HuH-7.5 (cell line): ENCODE measurements at regions not wholly inside any gene's neighbourhood (a gene's known extent, or its start where the extent isn't known, plus 50 kb on each side); places are given as distances from the start of the nearest gene placed in this dataset.

Source experiments
- DNase-seq: peaks from one replicate; pipeline ENCODE4 v3.0.0; 2011; ENCODE audit warnings: low spot score

DNA sequence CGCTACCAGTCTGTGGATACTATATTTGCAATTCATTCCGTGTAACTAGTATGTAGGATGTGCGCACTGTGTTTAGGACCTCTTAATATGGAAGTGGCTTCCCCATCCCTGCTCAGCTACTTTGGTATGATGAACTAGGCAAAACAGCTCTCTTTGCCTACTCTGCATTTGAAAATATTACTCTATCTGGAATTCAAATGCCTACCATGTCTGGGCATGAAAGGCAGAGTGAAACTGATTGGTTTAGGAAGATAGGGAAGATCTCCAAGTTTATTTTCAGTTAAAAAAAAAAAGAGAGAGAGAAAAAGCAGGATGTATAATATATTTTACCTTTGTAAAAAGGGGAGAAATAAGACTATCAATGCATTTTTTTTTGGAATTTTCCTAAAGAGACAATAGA is 74.1 kb upstream of the ELL2 start:
- no peak for DNase-seq

DNA sequence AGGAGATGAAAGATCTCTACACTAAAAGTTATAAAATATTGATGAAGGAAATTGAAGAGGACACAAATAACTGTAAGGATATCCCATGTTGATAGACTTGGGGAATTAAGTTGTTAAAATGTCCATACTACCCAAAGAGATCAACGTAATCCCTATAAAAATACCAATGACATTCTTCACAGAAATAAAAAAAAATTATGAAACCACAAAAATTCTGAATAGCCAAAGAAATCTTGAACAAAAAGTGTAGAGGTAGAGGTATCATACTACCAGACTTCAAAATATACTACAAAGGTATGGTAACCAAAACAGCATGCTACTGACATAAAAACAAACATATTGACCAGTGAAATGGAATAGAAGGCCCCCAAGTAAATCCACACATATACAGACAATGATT is 71.5 kb upstream of the ELL2 start:
- no peak for DNase-seq

DNA sequence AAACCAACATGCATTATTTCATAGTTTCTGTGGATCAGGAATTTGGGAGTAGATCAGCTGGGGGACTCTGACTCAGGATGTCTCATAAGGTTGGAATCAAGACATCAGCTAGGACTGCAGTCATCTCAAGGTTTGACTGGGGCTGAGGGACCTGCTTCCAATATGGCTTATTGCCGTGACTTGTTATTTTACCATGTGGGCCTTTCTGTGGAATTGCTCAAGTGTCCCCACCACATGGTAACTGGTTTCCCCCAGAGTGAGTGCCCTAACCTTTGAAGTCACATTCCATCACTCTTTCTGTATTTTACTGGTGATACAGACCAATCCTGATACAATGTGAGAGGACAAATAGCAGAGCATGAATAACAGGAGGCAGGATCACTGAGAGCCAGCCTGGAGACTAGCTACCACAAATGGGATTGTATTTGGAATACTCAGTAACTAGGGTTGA is 70.2 kb upstream of the ELL2 start:
- no peak for DNase-seq

DNA sequence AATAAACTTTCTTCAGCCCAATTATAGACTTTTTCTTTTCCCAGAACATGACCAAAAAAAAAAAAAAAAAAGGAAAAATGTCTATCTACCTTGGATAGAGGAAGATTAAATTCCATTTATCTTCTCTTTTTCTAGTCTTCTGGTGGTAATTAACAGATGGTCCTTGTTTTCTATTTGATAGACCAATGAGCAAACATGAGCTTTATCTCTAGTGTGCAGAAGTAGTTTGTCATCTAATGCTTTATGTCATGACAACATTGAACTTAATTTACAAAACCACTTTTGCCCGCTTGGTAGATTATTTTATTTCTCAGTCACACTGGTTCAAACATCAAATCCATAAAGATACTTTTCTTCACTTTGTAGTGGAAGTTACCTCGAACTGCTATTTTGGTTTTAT is 69.5 kb upstream of the ELL2 start:
- no peak for DNase-seq

- DNase-seq, result no peak
These were observed 64.9 kb upstream of the ELL2 start for GRCh38 chr5:96026406-96027041.

- no peak for DNase-seq
These were observed 63.2 kb upstream of the ELL2 start for GRCh38 chr5:96024683-96025475.

- DNase-seq, result no peak
These were observed 61.9 kb upstream of the ELL2 start for GRCh38 chr5:96023518-96023917.

DNA sequence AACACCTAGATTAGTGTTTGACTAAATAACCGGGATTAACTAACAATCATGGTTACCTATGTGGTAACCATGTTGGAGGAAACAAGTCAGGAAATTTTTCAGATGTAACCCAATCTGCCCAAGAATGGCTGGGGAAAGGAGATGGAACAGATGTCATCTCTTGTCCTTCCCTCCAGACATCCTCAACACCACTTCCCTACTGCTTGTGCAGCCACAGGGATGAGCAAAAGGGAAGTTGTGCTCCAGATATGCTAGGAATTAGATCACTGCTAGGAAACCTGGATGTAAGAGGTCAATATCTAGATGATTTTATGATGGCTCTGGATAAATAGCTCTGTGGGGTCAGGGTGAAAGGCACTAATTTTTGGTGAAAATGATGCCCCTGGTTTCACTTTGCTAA is 61.3 kb upstream of the ELL2 start:
- no peak for DNase-seq

DNA sequence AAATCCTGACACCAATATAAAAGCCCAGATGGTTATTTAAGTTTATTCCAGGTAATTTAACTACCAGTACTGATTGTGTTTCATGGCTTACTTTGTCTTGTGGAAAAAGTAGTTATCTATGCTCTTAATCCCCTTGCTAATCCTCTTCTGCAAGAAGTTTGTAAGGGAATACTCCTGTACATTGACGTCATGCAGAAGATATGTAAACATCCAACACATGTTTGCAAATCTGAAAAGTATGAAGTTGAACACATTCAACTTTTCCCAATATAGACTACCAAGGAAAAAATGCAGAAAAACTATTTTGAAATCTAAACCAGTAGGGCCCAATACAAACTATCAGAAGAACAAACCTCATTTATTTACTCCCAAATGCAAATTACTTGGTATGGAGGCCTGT is 56.3 kb upstream of the ELL2 start:
- DNase-seq, result no peak

GRCh38 chr5:96016216-96016615 is 54.6 kb upstream of the ELL2 start:
- DNase-seq, result no peak

DNA sequence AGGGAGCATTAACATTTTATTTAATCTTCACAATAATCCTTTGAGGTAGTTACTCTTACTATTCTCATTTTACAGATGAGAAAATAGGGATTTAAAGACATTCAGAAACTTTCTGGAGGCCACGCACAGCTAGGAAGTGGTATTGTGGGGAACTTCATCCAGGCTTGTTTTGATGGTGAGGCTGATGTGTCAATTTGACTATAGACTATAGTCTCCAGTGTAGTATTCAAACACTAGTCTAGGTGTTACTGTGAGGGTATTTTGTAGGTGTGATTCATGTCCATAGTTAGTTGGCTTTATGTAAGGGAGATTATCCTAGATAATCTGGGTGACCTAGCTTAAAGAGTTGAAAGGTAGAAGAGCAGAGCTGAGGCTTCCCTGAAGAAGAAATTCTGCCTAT is 54.1 kb upstream of the ELL2 start:
- DNase-seq, result no peak

- DNase-seq, result no peak
These were observed 52.7 kb upstream of the ELL2 start for GRCh38 chr5:96014395-96014794.

DNA sequence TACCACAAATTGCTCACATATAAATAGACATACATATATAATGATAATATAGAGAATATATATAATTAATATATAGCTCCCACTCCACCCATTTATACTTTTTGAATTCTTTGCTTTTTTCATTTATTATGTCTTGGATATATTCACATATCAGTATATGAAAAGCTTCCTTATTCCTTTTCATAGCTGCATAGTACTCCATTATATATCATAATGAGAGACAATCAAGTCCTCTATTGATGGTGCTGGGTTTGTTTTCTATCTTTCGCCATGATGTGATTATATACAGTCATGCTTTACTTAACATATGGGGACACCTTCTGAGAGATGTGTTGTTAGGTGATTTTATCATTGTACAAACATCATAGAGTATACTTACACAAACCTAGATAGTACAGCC is 51.6 kb upstream of the ELL2 start:
- DNase-seq, result no peak

- no peak for DNase-seq
These were observed 50.7 kb upstream of the ELL2 start for GRCh38 chr5:96012399-96012798.
